RCC 7860 (cell line): ENCODE measurements at regions not wholly inside any gene's neighbourhood (a gene's known extent, or its start where the extent isn't known, plus 50 kb on each side); places are given as distances from the start of the nearest gene placed in this dataset.
A peak's percentile ranks its signal among the peaks of the same experiment; 100 is the strongest.

ENCODE experiments used
- DNase-seq: peaks from one replicate; pipeline ENCODE4 v3.0.0-alpha.2; 2015; ENCODE audit warnings: low spot score
- FAIRE-seq: peaks from 2 replicates; lab custom pipeline; 2012; peaks lifted over from hg19 to GRCh38; lab: Jason Lieb, UNC

DNA sequence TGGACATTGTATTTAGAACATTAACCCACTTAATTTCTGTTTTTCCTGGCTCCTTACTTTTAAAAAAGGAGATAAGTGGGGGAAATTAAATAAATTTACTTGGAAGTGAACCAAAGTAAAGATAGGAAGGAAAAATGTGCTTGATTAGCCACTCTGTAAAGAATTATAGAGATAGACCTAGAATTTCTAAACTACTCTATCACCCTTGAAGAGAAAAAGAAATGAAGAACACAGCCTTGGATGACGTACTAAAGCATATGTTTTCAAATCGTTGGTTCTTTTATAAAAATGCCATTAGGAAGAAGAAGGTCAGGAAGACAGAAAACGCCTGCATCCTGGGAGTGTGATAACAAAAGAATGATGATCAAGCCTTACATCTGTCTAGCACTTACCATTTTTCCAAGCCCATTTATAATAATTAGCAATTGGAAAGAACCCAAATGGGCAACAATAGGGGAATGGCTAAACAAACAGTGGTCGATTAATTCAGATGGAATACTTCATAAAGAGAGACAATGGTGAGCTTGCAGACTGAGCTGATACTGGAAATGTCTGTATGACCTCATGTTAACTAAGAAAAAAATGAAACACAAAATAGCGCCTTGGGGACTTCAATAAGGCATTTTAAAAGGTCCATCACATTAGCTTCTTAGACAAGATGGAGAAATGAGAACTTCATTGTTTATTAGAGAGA lies 81.0 kb upstream of the LRRC55 start:
- DNase-seq (no peak), FAIRE-seq (no peak)

DNA sequence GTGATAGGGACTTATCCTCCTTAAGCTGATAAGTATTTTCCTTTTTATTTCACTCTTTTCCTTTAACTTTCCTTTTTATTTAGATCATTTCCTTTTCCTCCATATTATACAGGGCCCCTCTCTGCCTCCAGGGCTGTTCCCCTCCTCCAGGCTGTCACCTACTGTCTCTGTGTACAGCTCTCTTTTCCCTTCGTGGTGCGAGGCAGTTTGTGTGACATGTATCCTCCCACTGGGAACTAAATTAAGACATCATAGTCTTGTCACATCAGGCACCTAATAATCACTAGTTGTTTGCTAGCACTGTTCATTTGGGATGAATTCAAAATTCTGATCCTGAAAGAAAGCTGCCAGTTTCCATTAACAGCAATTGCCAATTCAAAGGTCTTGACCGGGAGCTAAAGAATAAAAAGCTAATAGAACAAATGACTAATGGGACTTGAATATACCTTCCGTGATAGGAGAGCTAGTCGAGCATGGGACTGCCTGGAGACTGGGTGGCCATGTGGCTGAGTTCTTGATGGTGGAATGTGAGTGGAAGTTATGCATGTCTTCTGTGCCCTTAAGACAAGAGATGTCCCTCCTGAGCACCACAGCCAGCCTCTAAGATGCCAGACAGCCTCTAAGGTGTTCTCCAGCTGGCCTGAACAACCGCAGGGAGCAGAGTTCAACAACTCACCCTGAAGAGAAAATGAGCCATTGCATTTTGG lies 77.7 kb upstream of the LRRC55 start:
- FAIRE-seq, result no peak
- DNase-seq, result no peak

DNA sequence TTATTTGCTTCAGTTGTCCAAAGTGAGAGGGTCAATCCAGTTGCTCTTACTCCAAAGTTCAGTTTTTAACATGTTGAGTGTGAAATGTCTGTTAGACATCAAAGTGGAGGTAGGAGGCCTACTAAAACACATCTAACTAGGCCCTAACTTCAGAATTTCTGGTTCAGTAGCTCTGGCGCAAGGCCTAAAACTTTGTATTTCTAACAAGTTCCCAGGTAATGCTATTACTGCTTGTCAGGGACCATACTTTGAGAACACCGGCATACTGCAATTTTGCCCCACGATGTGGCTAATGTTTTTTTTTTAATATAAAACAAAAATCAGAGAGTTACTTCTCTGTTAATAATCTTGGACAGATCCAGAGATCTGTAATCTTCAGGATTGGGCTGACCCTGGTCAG lies 72.4 kb upstream of the LRRC55 start:
- no peak for FAIRE-seq
- no peak for DNase-seq

DNA sequence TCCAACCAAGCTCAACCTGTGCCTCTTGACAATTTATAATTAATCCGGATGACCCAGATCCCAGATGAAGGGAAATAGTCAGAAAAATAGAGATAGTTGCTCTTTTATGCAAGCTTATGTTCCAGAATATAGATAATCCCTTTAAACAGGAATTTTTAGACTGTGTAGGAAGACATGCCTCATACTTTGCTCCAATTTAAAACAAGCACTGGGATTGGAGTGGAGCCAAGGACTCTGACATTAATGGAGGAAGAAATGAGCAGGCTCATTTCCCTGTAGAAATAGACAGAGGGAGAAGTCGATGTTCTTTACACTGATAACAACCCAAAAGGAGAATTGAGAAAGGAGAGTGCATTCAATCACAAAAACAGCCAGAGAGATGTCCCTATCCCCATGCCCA lies 70.1 kb upstream of the LRRC55 start:
- DNase-seq, result no peak
- FAIRE-seq, result no peak

DNA sequence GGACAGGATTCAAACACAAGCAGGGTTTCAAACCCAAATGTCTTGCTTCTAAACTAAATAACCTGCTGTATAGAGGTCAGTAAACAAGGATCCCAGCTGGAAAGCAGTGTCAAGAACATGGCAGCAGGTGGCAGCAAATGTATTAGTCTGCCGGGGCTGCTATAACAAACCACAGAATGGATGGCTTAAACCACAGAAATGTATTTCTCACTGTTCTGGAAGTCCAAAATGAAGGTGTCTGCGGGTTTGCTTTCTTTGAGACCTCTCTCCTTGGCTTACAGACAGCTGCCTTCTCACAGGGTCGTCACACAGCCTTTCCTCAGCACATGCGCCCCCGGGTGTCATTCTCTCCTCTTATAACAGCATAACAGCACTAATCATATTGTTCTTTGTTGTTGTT lies 65.1 kb upstream of the LRRC55 start:
- DNase-seq, result peak; percentile 31
- no peak for FAIRE-seq

DNA sequence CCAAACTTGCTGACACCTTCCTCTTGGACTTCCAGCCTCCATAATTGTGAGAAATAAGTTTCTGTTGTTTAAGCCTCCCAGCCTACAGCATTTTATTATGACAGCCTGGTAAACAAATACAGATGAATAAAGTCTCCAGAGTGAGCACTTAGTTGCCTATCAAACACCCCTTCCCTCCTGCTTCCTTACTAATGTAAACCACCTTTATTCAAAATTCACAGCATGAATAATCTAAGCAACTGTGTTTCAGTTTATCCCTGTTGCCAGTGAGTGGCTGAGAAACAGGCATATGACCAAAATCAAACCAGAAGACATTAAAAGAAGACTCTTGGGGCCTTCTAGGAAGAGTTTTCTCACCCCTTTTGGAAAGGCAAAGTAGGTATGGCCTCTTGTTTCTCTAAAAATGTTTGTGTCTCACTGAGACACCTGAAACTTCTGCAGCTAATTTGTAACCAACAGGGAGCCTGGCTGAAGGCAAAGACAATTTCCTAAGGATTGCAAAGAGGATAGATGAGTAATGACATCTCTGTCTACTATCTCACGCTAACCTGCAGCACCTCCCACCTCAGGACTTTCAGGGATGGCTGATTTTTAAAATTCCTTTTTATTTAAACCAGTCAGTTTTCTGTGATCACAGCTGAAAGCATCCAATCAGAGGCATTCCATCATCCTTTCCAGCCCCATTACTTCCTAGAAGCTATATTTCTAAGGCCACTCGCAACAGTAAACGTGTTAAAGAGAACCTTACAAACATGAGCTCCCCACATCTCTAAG lies 61.4 kb upstream of the LRRC55 start:
- DNase-seq, result no peak
- no peak for FAIRE-seq

DNA sequence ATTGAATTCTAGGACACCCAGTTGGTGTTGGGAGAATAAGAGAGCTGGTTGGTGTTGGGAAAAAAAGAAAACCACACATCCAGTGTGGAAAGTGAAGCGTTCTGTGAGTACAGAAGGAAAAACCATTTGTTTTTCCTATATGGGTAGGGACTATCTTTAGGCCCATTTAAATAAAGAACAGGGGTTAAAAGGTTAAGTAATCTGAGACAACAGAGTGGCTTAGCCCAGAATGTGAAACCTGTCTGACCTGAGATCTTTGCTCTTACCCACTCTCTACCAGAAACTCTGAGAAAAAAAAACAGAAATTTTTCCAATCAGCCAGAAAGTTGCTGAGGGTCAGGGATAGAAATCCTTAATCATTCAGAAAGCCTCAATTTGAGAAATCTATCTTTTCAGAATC lies 59.8 kb upstream of the LRRC55 start:
- no peak for DNase-seq
- FAIRE-seq, result no peak

DNA sequence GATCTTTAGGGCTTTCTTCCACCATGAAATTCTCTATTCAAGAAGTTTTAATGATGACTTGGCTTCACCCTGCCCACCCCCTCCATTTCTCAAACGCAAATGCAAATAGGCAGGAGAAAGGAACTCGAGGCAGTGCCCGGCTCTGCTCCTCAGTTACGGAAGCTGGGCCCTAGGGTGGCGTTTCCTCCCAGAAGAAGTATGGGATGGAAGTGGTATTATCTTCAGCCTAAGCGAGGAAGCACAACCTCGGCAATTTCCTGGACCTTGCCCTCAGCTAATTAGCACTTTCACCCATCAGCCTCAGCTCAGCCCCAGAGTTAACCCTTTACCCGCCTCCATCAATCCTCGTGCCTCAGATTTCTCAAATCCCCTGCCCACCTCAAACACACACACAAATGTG lies 58.2 kb upstream of the LRRC55 start:
- no peak for DNase-seq
- no peak for FAIRE-seq

DNA sequence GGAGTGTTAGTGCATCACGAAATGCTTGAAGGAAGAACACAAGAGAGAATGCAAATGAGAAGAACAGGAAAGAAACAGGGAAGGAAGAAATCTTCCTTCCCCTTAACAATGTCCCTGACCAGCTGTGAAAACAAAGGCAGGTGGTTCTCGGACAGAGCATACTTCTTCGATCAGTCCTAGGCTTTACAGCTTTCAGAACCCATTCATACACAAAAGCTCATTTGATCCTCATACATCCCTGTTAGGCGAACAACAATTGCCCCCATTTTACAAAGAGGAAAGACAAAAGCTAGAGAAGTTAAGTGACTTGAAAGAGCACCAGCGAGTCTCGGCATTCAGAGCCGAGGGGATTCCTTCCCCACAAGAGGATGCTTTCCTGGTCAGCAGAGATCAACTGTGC lies 57.2 kb upstream of the LRRC55 start:
- DNase-seq, result no peak
- no peak for FAIRE-seq

DNA sequence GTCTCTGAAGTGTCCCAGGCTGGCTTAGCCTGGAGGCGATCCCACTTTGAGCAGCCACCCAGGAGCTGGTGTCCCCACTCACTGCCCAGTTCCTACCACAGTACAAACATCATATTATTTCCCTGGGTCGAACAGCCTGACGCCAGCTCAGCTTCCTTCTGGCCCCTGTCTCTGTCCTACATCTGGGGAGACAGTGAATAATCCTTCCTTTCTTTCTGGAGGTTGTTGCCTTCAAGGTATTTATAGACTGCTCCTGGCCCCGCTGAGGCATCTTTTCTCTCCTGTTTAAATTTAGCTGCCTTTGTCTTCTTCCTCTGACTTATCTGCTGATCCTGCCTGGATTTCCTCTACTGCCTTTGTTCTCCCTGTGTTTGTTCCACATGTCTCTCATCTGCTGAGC lies 56.8 kb upstream of the LRRC55 start:
- no peak for DNase-seq
- no peak for FAIRE-seq

DNA sequence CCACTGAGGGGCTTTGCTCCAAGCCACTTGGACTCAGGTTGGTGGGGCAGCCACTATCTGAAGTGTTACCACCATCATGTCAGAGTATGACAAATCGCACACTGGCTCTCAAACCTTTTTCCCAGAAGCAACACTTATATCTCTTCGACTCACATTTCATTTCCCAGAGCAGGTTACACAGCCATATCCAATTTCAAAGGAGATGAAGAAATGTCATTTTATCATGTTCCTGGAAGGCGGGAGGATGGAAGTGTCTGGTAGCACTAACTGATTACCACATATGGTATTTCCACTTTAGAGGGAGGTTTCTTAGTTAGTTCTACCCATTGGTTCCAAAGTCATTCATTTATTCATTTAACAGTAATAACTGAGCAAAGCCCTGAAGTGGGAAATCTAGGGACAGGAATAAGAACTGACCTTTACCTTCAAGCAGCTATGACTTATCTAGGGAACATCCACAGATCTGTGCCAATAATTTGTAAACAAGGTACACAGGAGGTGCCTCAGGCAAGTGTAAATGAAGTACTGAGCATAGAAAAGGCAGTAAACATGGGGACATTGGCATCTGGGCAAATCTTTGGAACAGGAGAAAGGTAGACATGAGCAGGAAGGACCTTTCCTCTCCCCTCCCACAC lies 54.9 kb upstream of the LRRC55 start:
- DNase-seq, result no peak

DNA sequence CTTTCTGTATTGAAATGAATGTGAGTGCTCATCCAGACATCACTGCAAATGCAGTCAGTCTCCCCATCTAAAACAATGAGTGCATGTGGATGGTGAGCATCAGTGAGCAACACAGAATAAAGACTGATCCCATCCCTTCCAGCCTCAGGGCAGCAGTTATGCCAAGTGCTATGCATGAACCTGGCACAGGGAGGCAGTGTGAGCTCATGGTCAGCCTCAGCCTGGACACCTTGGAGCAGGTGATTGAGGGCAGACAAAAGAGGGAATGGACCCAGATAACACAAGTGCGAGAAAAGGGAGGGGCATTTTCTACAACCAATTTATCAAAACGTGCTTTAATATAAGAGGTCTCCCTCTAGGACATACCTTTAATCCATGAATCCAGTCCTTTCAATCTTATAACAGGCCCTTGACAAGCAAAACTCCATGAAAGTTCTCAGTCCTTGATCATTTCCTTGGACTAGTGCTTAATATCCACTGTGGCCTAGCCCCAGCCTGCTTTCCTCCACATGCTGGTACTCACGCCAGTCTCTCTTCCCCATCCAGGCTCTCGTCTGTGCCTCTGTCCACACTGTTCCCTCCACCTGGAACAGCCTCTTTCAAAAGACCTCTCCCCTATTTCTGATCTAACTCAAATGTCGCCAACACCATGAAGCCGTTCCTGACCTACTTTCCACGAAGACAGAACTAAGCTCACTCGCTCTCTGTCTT lies 50.5 kb upstream of the LRRC55 start:
- DNase-seq, result no peak
- no peak for FAIRE-seq

More for the DNA sequence above, 54.9 kb upstream of the LRRC55 start:
- FAIRE-seq, result no peak
